ENCODE measurements at regions not wholly inside any gene's neighbourhood (a gene's known extent, or its start where the extent isn't known, plus 50 kb on each side); places are given as distances from the start of the nearest gene placed in this dataset.

DNA sequence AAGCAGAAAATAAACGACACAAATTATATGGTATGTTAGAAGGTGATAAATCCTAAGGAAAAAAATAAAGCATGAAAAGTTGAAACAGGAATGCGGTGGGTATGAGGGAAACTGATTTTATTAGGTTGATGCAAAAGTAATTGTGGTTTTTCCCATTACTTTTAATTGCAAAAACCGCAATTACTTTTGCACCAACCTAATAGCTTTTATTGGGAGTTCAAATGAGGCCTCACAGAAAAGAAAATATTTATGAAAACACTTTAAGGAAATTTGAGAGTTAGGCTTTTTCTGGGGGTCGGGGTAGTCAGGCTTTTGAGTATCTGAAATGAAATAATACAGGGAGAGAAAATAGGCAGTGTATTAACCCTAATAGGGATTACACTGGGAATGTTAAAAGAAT is 397.0 kb upstream of the KHDRBS2 start:
- intact Hi-C loops (cut with micrococcal nuclease), result no loop called here
- in situ Hi-C loops (cut with MboI), result no loop called here
- WGBS (ENCODE audit: insufficient coverage, low coverage, missing lambda C conversion rate), result 0% methylated on average over 4 of the region's 4 CpGs

More for the DNA sequence above, 397.0 kb upstream of the KHDRBS2 start:
- no peak overlapping the region for H3K4me3 ChIP-seq
- no peak for FAIRE-seq
- H4K20me1 ChIP-seq (replicated peaks; ENCODE audit: control insufficient read depth, insufficient read depth, low read length), result no peaks in the 10 kb centered on the region
- no TSS peak for BruUV-seq (replicated peaks)
- no peak overlapping the region for H2AFZ ChIP-seq (ENCODE audit: low read depth, low read length)
- H3K9me3 ChIP-seq (replicated peaks; ENCODE audit: control insufficient read depth, insufficient read depth, low read depth, low read length), result no peaks in the 10 kb centered on the region
- no peaks in the 10 kb centered on the region for H3K27me3 ChIP-seq (ENCODE audit: control insufficient read depth in 2 of 2, insufficient read depth in 2 of 2, low read length in 2 of 2)
- CTCF ChIA-PET (ENCODE audit: low intra/inter-chr PET ratio), result no interaction called here
- POLR2A ChIA-PET, result no interaction called here
- H3K36me3 ChIP-seq (ENCODE audit: control insufficient read depth, insufficient read depth, low read length), result no peaks in the 10 kb centered on the region
- H3K9me1 ChIP-seq (ENCODE audit: control insufficient read depth, insufficient read depth, low read length), result no peaks in the 10 kb centered on the region
- no peak overlapping the region for H3K4me2 ChIP-seq (ENCODE audit: insufficient read depth, low read length)
- no peak overlapping the region for H3K9ac ChIP-seq (ENCODE audit: insufficient read depth in 1 of 2, low read depth in 2 of 2, low read length in 2 of 2)
- H3K27ac ChIP-seq (ENCODE audit: extremely low read depth, low read depth, low read length), result no peak overlapping the region
- no peak for DNase-seq (ENCODE audit: extremely low read depth in 1 of 4, low spot score in 3 of 4)
- no peak for ATAC-seq
- H3K79me2 ChIP-seq (ENCODE audit: control insufficient read depth, insufficient read depth, low read length), result no peaks in the 10 kb centered on the region
- no peak for TF ChIP-seq ILF3 (IDR thresholded peaks at IDR 0.05; ENCODE audit: borderline replicate concordance)
- TF ChIP-seq NFYB (IDR thresholded peaks at IDR 0.05; ENCODE audit: extremely low read depth, insufficient read length), result no peak
- TF ChIP-seq, protein P1, sequence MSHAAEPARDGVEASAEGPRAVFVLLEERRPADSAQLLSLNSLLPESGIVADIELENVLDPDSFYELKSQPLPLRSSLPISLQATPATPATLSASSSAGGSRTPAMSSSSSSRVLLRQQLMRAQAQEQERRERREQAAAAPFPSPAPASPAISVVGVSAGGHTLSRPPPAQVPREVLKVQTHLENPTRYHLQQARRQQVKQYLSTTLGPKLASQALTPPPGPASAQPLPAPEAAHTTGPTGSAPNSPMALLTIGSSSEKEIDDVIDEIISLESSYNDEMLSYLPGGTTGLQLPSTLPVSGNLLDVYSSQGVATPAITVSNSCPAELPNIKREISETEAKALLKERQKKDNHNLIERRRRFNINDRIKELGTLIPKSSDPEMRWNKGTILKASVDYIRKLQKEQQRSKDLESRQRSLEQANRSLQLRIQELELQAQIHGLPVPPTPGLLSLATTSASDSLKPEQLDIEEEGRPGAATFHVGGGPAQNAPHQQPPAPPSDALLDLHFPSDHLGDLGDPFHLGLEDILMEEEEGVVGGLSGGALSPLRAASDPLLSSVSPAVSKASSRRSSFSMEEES (CRISPR knock-in tag; IDR thresholded peaks at IDR 0.05), result no peak
- TF ChIP-seq, protein P2, sequence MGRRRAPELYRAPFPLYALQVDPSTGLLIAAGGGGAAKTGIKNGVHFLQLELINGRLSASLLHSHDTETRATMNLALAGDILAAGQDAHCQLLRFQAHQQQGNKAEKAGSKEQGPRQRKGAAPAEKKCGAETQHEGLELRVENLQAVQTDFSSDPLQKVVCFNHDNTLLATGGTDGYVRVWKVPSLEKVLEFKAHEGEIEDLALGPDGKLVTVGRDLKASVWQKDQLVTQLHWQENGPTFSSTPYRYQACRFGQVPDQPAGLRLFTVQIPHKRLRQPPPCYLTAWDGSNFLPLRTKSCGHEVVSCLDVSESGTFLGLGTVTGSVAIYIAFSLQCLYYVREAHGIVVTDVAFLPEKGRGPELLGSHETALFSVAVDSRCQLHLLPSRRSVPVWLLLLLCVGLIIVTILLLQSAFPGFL (CRISPR knock-in tag; IDR thresholded peaks at IDR 0.05), result no peak
- TF ChIP-seq SREBF2 (CRISPR knock-in tag; IDR thresholded peaks at IDR 0.05), result no peak
- no peak for TF ChIP-seq ZBTB8A (IDR thresholded peaks at IDR 0.05; ENCODE audit: partially characterized antibody)
- TF ChIP-seq, protein P3, sequence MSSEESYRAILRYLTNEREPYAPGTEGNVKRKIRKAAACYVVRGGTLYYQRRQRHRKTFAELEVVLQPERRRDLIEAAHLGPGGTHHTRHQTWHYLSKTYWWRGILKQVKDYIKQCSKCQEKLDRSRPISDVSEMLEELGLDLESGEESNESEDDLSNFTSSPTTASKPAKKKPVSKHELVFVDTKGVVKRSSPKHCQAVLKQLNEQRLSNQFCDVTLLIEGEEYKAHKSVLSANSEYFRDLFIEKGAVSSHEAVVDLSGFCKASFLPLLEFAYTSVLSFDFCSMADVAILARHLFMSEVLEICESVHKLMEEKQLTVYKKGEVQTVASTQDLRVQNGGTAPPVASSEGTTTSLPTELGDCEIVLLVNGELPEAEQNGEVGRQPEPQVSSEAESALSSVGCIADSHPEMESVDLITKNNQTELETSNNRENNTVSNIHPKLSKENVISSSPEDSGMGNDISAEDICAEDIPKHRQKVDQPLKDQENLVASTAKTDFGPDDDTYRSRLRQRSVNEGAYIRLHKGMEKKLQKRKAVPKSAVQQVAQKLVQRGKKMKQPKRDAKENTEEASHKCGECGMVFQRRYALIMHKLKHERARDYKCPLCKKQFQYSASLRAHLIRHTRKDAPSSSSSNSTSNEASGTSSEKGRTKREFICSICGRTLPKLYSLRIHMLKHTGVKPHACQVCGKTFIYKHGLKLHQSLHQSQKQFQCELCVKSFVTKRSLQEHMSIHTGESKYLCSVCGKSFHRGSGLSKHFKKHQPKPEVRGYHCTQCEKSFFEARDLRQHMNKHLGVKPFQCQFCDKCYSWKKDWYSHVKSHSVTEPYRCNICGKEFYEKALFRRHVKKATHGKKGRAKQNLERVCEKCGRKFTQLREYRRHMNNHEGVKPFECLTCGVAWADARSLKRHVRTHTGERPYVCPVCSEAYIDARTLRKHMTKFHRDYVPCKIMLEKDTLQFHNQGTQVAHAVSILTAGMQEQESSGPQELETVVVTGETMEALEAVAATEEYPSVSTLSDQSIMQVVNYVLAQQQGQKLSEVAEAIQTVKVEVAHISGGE (CRISPR knock-in tag; IDR thresholded peaks at IDR 0.05), result no peak
- TF ChIP-seq HNRNPH1 (optimal IDR thresholded peaks at IDR 0.05; ENCODE audit: low read depth, low read length), result no peak
- TF ChIP-seq ZNF324 (CRISPR knock-in tag; IDR thresholded peaks at IDR 0.05), result no peak
- TF ChIP-seq EGR1 (conservative IDR thresholded peaks at IDR 0.05), result no peak
- TF ChIP-seq, protein P4, sequence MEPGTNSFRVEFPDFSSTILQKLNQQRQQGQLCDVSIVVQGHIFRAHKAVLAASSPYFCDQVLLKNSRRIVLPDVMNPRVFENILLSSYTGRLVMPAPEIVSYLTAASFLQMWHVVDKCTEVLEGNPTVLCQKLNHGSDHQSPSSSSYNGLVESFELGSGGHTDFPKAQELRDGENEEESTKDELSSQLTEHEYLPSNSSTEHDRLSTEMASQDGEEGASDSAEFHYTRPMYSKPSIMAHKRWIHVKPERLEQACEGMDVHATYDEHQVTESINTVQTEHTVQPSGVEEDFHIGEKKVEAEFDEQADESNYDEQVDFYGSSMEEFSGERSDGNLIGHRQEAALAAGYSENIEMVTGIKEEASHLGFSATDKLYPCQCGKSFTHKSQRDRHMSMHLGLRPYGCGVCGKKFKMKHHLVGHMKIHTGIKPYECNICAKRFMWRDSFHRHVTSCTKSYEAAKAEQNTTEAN (CRISPR knock-in tag; IDR thresholded peaks at IDR 0.05), result no peak
- no peaks in the 10 kb centered on the region for H3K4me1 ChIP-seq (replicated peaks in 1 of 2; ENCODE audit: control insufficient read depth in 2 of 2, insufficient read depth in 2 of 2, low read length in 2 of 2)

Data from K562 (cell line).